CD4-positive, alpha-beta memory T cell (primary cell): ENCODE measurements at regions not wholly inside any gene's neighbourhood (a gene's known extent, or its start where the extent isn't known, plus 50 kb on each side); places are given as distances from the start of the nearest gene placed in this dataset.

Source experiments
- CTCF ChIA-PET: fragments of 350-600 bp; sonication (Branson Sonifier 250); formaldehyde crosslinking; loops from one replicate; lab custom pipeline; 2021; ENCODE audit warnings: inconsistent platforms; ENCODE audit not compliant: partially characterized antibody; lab: Charles Lee
- POLR2A ChIA-PET: fragments of 350-600 bp; sonication (Branson Sonifier 250); formaldehyde crosslinking; loops from one replicate; lab custom pipeline; 2021; ENCODE audit not compliant: partially characterized antibody; lab: Charles Lee
- DNase-seq, 5 donors: peaks; one replicate each; pipeline versions ENCODE4 v3.0.0 to v3.0.0-alpha.2; 2020 to 2022; ENCODE audit warnings: mixed read lengths in 1 of 5
- H3K27ac ChIP-seq: one replicate; pipeline ENCODE4 v1.7.0; 2013; ENCODE audit warnings: low read depth, low read length
- H3K27me3 ChIP-seq: 2 replicates; pipeline ENCODE4 v1.7.0; 2013; ENCODE audit warnings: mild to moderate bottlenecking, low read length, moderate library complexity; ENCODE audit not compliant: insufficient read depth
- H3K36me3 ChIP-seq: 2 replicates; pipeline ENCODE4 v1.7.0; 2013; ENCODE audit warnings: mild to moderate bottlenecking, low read length, moderate library complexity; ENCODE audit not compliant: insufficient read depth
- H3K4me1 ChIP-seq: 2 replicates; pipeline ENCODE4 v1.7.0; 2013; ENCODE audit warnings: mild to moderate bottlenecking, low read length, moderate library complexity; ENCODE audit not compliant: insufficient read depth
- H3K4me3 ChIP-seq, 2 donors: one replicate each; pipeline ENCODE4 v1.7.0; 2013; ENCODE audit warnings: low read length in 2 of 2, mild to moderate bottlenecking in 1 of 2
- H3K9me3 ChIP-seq, 2 donors: one replicate each; pipeline ENCODE4 v1.7.0; 2013; ENCODE audit warnings: low read length in 2 of 2, control low read depth in 1 of 2; ENCODE audit not compliant: control insufficient read depth in 1 of 2
- H3K27ac Mint-ChIP-seq, 7 donors: one replicate each; pipeline ENCODE4 v1.8.0; 2020 to 2021; ENCODE audit warnings: mixed read lengths in 7 of 7, mild to moderate bottlenecking in 6 of 7, inconsistent platforms in 3 of 7, moderate library complexity in 3 of 7
- H3K27me3 Mint-ChIP-seq, 2 donors: one replicate each; pipeline ENCODE4 v1.8.0; 2020 to 2021; ENCODE audit warnings: mixed read lengths in 2 of 2
- H3K36me3 Mint-ChIP-seq, 2 donors: one replicate each; pipeline ENCODE4 v1.8.0; 2020 to 2021; ENCODE audit warnings: mixed read lengths in 2 of 2, inconsistent platforms in 1 of 2, mild to moderate bottlenecking in 1 of 2
- H3K4me1 Mint-ChIP-seq, 4 donors: one replicate each; pipeline ENCODE4 v1.8.0; 2020 to 2021; ENCODE audit warnings: mixed read lengths in 4 of 4, mild to moderate bottlenecking in 1 of 4
- H3K4me3 Mint-ChIP-seq, 8 donors: one replicate each; pipeline ENCODE4 v1.8.0; 2020 to 2021; ENCODE audit warnings: mixed read lengths in 8 of 8, mild to moderate bottlenecking in 7 of 8, moderate library complexity in 6 of 8, inconsistent platforms in 3 of 8
- H3K9me3 Mint-ChIP-seq, 8 donors: one replicate each; pipeline ENCODE4 v1.8.0; 2020 to 2021; ENCODE audit warnings: mixed read lengths in 8 of 8, mild to moderate bottlenecking in 5 of 8, inconsistent platforms in 3 of 8, moderate library complexity in 1 of 8
- intact Hi-C: fragments of 100-400 bp; cut with micrococcal nuclease; formaldehyde crosslinking; loops from one replicate; pipeline ENCODE4 v1.15.1; 2023

DNA sequence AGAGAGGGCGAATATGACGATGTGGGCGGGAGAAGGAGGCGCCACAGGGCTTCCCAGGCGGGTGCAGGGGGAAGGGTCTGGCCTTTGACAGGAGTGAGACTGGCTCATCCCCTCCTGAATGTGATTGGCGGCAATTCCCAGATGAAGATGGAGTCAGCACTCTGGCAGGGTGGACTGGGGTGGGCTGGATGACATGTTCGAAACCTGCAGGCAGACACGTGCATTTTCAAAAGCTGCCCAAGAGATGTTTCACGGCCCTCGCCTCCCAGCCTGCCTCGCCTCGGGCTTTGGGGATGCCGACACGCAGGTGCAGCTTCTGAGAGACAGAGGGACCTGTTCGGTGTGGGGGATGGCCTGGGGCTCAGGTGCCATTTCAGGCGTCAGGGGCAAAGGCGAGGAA is 66.8 kb upstream of the AFDN start:
- no peaks in the 10 kb centered on the region for H3K4me1 Mint-ChIP-seq
- H3K36me3 Mint-ChIP-seq, result no peaks in the 10 kb centered on the region
- H3K36me3 ChIP-seq, result no peaks in the 10 kb centered on the region
- H3K27ac Mint-ChIP-seq, result no peak overlapping the region
- H3K9me3 ChIP-seq, result no peaks in the 10 kb centered on the region
- ChIA-PET CTCF (no interaction called here), POLR2A (no interaction called here)
- intact Hi-C loops, result no loop called here
- H3K4me3 ChIP-seq, result no peak overlapping the region
- no peaks in the 10 kb centered on the region for H3K9me3 Mint-ChIP-seq
- H3K27me3 ChIP-seq, result no peaks in the 10 kb centered on the region
- no peak overlapping the region for H3K27ac ChIP-seq
- H3K4me3 Mint-ChIP-seq, result no peak overlapping the region
- peaks cover 5 to 20% of the 10 kb centered on the region in 2 donors for H3K27me3 Mint-ChIP-seq
- no peaks in the 10 kb centered on the region for H3K4me1 ChIP-seq
- no peak for DNase-seq

DNA sequence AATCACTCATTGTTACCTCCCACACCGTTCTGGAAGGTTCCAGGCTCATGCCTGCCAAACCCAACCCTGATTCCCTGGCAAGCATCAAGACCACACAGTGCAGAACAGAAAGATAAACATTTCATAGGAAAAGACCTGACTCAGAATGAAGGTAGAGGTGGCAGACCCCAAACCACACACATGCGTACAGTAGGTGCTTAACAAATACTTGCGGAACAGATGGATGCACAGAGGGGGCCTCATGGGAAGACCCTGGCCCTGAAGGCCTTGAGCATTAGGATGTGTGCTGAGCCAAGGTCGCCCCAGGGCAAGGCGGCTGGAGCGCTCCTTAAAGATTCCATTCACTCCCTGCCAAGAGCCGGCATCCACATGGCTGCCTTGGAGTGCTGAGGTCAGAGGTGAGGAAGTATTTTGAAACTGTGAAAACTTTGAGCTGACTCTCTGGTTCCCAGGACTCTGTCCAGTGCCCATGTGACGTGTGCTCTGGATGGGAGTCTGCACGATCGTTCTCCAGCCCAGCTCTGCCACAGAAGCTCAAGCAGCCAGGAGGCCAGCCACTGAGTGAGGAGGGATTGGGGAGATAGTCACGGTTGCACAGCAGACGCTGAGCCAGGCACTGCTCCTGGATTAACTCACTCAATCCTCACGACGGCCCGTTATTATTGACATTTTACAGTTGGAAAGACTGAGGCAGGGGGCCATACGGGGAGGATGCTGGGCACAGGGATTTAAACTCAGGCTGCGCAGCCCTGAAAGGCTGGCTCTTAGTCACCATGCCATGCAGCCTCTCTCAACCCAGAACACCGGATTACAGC is 65.5 kb upstream of the AFDN start:
- no peaks in the 10 kb centered on the region for H3K9me3 Mint-ChIP-seq
- H3K9me3 ChIP-seq, result no peaks in the 10 kb centered on the region
- no peaks in the 10 kb centered on the region for H3K4me1 Mint-ChIP-seq
- POLR2A ChIA-PET, result no interaction called here
- no peak overlapping the region for H3K4me3 ChIP-seq
- no peak overlapping the region for H3K27ac ChIP-seq
- CTCF ChIA-PET, result no interaction called here
- DNase-seq, result no peak
- no peaks in the 10 kb centered on the region for H3K36me3 Mint-ChIP-seq
- intact Hi-C loops, result no loop called here
- no peaks in the 10 kb centered on the region for H3K4me1 ChIP-seq
- no peaks in the 10 kb centered on the region for H3K27me3 ChIP-seq
- peaks cover 5 to 17% of the 10 kb centered on the region in 2 donors for H3K27me3 Mint-ChIP-seq
- H3K36me3 ChIP-seq, result no peaks in the 10 kb centered on the region
- no peak overlapping the region for H3K4me3 Mint-ChIP-seq
- no peak overlapping the region for H3K27ac Mint-ChIP-seq

DNA sequence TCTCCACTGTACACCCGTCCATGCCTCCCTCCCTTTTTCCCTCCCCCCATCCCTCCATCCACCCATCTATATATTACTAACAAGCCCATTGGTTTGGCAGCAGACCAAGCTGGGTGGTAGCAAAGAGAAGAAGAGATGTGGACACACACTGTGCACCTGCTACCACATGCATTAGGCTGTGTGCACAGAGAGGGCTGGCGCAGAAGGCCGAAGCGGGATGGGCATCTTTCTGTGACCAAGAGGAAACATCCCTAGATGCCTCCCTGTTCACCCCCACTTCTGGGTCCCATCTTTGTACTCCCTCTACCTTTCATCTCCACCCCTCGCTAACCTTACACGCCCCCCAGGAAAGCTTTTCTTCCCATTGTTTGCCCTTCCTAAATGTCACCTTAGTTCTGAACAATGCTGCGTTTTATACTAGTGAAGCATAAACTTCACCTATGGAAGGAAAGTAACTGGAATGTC is 64.9 kb upstream of the AFDN start:
- CTCF ChIA-PET, result no interaction called here
- Histone ChIP-seq H3K4me1 (no peaks in the 10 kb centered on the region), H3K4me3 (no peak overlapping the region), H3K9me3 (no peaks in the 10 kb centered on the region), H3K27me3 (no peaks in the 10 kb centered on the region), H3K36me3 (no peaks in the 10 kb centered on the region), H3K27ac (no peak overlapping the region)
- POLR2A ChIA-PET, result no interaction called here
- H3K27me3 Mint-ChIP-seq, result peaks cover 5 to 15% of the 10 kb centered on the region in 2 donors
- no peak overlapping the region for H3K27ac Mint-ChIP-seq
- no peak overlapping the region for H3K4me3 Mint-ChIP-seq
- H3K9me3 Mint-ChIP-seq, result no peaks in the 10 kb centered on the region
- intact Hi-C loops, result no loop called here
- no peak for DNase-seq
- H3K36me3 Mint-ChIP-seq, result no peaks in the 10 kb centered on the region
- H3K4me1 Mint-ChIP-seq, result no peaks in the 10 kb centered on the region

DNA sequence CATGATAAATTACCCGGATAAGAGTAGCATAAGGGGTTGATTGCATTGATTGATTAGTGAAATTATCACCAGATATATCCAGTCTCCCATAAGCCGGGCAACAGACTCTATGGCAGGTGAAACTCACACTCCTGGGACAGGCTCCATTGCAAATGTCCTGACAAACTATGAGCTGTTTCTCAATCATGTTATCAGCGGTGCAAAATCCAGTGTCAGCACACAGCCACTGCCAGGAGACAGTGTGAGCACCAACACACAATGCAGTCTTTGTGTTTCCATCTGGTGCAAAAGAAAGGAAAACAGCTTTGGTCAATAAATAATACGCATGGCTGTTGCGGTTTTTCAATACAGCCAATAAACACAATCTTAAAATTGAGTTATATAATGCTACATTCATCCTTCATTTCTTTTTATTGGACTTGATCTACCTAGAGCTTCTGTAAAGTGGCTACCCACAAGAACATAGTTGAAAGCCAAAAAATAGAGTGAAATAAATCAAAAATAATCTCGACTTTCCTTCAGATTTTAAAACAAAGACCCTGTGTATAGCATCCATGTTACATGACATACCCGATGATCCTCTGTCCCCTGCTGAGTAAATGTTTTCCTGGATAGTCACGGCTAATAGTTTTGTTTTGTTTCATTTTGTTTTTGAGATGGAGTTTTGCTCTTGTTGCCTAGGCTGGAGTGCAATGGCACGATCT is 64.3 kb upstream of the AFDN start:
- Histone ChIP-seq H3K36me3 (no peaks in the 10 kb centered on the region), H3K4me3 (no peak overlapping the region), H3K9me3 (no peaks in the 10 kb centered on the region), H3K4me1 (no peaks in the 10 kb centered on the region), H3K27ac (no peak overlapping the region), H3K27me3 (no peaks in the 10 kb centered on the region)
- H3K27me3 Mint-ChIP-seq, result peaks cover 4 to 10% of the 10 kb centered on the region in 2 donors
- no peak overlapping the region for H3K27ac Mint-ChIP-seq
- H3K4me3 Mint-ChIP-seq, result no peak overlapping the region
- CTCF ChIA-PET, result no interaction called here
- DNase-seq, result no peak
- POLR2A ChIA-PET, result no interaction called here
- H3K4me1 Mint-ChIP-seq, result no peaks in the 10 kb centered on the region
- no peaks in the 10 kb centered on the region for H3K36me3 Mint-ChIP-seq
- no peaks in the 10 kb centered on the region for H3K9me3 Mint-ChIP-seq
- intact Hi-C loops, result no loop called here

DNA sequence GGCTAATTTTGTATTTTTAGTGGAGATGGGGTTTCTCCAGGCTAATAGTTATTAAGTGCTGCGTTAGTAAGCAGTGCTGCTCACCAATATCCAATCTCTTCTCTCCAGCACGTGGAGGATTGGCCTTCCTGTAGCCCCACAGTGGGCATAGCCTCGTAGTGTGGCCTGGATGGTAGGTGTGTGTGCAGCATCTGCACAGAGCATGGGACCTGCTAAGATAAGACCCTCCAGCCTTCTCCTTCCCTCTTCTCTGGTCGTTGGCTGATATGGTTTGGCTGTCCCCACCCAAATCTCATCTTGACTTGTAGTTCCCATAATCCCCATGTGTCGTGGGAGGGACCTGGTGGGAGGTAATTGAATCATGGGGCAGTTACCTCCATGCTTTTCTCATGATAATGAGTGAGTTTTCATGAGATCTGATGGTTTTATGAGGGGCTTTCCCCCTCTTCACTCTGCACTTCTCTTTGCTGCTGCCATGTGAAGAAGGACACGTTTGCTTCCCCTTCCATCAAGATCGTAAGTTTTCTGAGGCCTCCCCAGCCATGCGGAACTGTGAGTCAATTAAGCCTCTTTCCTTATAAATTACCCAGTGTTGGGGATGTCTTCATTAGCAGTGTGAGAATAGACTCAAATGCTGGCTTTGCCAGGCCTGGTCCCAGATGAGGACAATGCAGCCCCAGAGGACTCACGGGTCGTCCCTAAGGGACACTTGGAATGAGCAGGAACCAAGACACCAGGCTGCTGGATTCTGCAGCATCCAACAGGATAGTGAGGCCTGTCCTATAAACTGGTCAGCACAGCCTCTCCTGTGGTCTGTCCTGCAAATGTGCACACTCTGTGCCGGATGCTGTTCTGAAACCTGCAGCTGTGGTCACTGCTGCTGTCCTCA is 63.4 kb upstream of the AFDN start:
- intact Hi-C loops, result no loop called here
- Histone ChIP-seq H3K36me3 (no peaks in the 10 kb centered on the region), H3K4me3 (no peak overlapping the region), H3K4me1 (no peaks in the 10 kb centered on the region), H3K27me3 (no peaks in the 10 kb centered on the region), H3K9me3 (no peaks in the 10 kb centered on the region), H3K27ac (no peak overlapping the region)
- Mint-ChIP-seq H3K9me3 (no peaks in the 10 kb centered on the region), H3K27me3 (peaks cover 2 to 7% of the 10 kb centered on the region in 2 donors), H3K4me3 (no peak overlapping the region), H3K27ac (no peak overlapping the region), H3K4me1 (no peaks in the 10 kb centered on the region), H3K36me3 (no peaks in the 10 kb centered on the region)
- ChIA-PET CTCF (no interaction called here), POLR2A (no interaction called here)
- no peak for DNase-seq

DNA sequence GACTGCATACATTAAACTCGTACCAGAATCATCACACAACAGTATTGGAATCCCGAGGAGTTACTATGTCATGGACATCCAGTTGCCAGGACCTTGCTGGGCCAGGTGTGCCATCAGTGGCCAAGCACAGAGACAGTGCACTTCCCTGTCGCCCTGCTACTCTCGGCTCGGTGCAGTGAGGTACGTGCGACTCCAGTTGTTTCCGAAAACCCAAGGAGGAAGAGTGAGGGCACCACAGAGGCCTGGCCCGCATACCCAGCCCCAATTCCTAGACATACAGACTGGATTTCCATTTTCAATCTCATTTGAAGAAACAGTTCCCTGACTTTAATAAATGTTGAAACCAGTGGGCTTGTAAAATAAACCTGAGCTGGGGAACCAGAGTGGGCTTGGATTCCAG is 62.5 kb upstream of the AFDN start:
- H3K27me3 Mint-ChIP-seq, result peaks cover 5 to 7% of the 10 kb centered on the region in 2 donors
- no peak overlapping the region for H3K27ac Mint-ChIP-seq
- Histone ChIP-seq H3K27me3 (no peaks in the 10 kb centered on the region), H3K4me1 (no peaks in the 10 kb centered on the region), H3K27ac (no peak overlapping the region), H3K4me3 (no peak overlapping the region), H3K36me3 (no peaks in the 10 kb centered on the region), H3K9me3 (no peaks in the 10 kb centered on the region)
- ChIA-PET POLR2A (no interaction called here), CTCF (no interaction called here)
- no peak overlapping the region for H3K4me3 Mint-ChIP-seq
- no peak for DNase-seq
- no peaks in the 10 kb centered on the region for H3K36me3 Mint-ChIP-seq
- H3K4me1 Mint-ChIP-seq, result no peaks in the 10 kb centered on the region
- intact Hi-C loops, result no loop called here
- H3K9me3 Mint-ChIP-seq, result no peaks in the 10 kb centered on the region
